ENCODE measurements at regions not wholly inside any gene's neighbourhood (a gene's known extent, or its start where the extent isn't known, plus 50 kb on each side); places are given as distances from the start of the nearest gene placed in this dataset.

DNA sequence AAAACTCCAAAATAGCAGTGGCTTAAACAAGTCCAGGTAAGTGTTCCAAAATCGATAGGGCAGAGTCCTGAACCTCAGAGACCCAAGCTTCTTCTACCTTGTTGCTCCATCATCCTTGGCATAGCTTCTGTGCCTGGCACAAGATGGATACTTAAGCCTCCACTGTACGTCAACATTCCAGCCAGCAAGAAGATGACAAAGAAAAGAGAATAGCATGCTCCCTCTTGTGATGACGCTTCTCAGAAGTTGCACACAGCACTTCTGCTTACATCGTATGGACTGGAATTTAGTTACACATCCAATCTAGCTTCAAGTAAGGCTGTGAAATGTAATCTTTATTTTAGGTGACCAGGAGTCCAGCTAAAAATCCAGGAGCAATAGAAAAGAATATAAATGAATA, 227.4 kb downstream of the ESM1 start:
- ATAC-seq = no peak
- no peak for DNase-seq
- intact Hi-C loops (cut with DNase I) = no loop called here

DNA sequence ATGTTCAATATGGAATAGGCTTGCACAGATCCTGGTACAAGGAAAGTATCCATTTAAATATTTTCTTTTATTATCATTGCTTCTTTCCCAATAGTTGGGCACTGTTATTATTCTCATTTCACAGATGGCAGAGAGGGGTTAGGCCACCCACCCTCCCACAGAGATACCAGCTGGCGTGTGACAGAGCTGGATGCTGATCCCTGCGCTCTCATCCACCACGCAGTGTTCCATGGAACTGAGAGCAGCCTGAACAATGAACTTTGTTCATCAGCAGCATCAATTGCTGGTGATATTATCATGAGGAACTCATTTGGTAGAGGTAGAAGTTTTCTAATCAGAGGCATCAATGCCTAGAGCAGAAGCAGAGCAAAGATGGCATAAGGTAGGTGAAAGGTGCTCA, 227.9 kb downstream of the ESM1 start:
- DNase-seq = no peak
- intact Hi-C loops (cut with DNase I) = no loop called here
- ATAC-seq = no peak

DNA sequence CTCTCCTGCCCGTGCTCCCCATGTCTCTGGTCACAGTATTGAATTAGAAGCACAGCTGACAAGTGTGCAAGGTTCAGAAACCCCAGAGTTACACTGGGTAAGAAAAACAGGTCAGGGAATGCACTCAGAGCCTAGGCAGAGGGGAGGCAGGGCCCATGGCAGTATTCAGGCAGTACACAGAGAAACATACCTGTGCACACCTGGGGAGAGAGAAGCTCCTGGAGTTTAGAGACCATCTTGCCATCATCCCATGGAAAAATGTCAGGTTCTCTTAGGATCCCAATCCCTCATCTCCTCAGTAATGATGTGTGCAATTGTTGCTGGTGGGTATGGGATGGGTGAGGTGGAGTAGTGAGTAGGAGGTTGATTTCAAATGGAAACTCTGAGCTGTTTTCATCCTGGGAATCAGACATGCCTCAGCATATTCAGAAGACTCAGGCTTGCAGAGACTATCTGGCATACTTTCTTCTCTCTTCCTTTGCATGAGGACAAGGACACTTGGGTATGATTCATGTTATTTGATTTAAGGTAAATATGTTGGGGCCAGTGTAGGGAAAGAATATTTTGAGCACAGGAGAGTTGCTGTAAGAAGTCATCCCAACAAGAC, 228.5 kb downstream of the ESM1 start:
- intact Hi-C loops (cut with DNase I) = no loop called here
- no peak for DNase-seq

DNA sequence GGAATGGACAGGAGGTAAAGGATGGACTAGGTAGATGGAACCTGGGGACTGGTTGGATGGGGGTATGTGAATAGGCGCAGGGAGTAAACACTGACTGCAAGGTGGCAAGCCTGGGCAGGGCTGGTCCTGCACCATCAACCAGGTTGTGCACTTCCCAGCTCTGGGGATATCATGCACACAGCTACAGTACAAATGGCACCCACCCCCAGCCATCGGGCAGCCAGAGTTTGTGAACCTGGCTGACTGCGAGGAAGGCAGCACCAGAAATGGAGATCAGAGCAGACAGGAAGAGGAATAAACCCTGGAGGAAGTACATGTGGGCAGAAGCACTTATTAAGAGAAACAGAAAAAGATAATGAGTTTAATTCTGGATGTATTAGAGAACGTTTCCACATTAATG, 229.1 kb downstream of the ESM1 start:
- intact Hi-C loops (cut with DNase I) = no loop called here
- no peak for ATAC-seq

More for the DNA sequence above, 228.5 kb downstream of the ESM1 start:
- no peak for ATAC-seq

GRCh38 chr5:54754878-54755277, 230.5 kb downstream of the ESM1 start:
- intact Hi-C loops (cut with DNase I) = no loop called here
- ATAC-seq (no peak), DNase-seq (no peak)

More for the DNA sequence above, 229.1 kb downstream of the ESM1 start:
- no peak for DNase-seq

- DNase-seq (no peak), ATAC-seq (no peak)
- intact Hi-C loops (cut with DNase I) = no loop called here
These were observed 231.0 kb downstream of the ESM1 start for GRCh38 chr5:54754420-54754819.

DNA sequence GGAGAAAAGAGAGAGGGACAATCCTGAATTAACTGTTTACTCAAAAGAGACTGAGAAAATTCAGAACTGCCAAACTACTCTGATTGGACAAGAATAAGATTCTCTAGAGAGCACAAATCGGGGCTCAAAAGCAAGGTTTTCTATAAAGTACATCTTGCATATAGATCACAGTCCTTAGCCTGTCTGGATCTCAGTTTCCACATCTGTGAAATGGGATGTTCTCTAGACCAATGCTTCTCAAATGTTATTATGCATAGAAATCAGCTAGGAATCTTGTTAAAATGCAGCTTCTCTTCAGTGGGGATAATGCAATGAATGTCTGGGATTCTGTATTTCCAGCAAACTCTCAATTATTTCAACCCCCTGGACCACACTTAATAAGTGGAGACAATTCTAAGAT, 231.6 kb downstream of the ESM1 start:
- ATAC-seq (no peak), DNase-seq (no peak)
- intact Hi-C loops (cut with DNase I) = no loop called here

- no peak for DNase-seq
- intact Hi-C loops (cut with DNase I) = no loop called here
- peak in 1 of 2 donors; percentile 80 for ATAC-seq
These were observed 232.4 kb downstream of the ESM1 start for GRCh38 chr5:54753034-54753433.

DNA sequence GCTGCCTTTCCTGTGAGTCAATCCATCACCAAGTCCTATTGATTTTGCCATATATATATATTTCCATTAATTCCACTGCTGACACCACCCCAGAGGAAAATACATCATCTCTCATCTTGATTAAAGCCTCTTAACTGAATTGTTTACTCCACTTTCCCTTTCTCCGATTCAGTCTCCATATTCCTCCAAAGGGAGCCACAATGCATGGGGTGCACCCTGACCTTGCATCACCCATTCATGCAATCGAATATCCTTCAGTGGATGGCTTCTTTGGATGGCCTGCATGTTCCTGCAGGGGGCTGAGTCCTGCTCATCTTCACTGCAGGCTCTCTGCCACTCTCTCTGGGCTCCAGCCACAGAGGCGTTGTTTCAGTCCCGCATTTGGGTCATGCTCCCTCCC, 231.0 kb downstream of the SNX18 start:
- DNase-seq (no peak), ATAC-seq (no peak)
- intact Hi-C loops (cut with DNase I) = no loop called here

DNA sequence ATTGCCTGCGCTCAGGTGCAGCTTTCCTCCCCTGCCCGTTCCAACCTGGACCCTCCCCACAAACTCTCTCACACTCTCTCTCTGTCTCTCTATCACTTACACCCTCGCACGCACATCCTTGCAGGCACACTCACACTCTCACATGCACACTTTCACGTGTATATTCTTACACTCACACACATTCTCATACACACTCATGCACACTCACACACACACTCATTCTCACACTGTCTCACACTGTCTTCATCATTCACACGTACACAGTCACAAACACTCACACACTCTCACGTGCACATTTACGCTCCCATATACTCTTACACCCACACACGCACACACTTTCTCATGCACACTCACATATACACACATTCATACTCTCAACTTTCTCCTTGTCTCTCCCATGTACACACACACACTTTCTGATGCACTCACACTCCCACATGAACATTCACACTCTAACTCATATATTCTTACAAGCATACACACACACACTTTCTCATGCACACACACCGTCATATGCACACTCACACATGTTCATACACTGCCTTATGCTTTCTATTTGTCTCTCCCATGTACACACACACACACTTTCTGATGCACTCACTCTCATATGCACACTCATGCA, 229.3 kb downstream of the SNX18 start:
- no peak for DNase-seq
- intact Hi-C loops (cut with DNase I) = no loop called here

GRCh38 chr5:54746346-54746745, 228.8 kb downstream of the SNX18 start:
- intact Hi-C loops (cut with DNase I) = no loop called here
- no peak for DNase-seq
- ATAC-seq = no peak

More for the DNA sequence above, 229.3 kb downstream of the SNX18 start:
- no peak for ATAC-seq

GRCh38 chr5:54745599-54745998, 228.0 kb downstream of the SNX18 start:
- no peak for DNase-seq
- ATAC-seq = no peak
- intact Hi-C loops (cut with DNase I) = no loop called here

GRCh38 chr5:54743997-54744788, 226.6 kb downstream of the SNX18 start:
- intact Hi-C loops (cut with DNase I) = no loop called here
- DNase-seq = no peak
- ATAC-seq = peak; percentile 74 to 81

DNA sequence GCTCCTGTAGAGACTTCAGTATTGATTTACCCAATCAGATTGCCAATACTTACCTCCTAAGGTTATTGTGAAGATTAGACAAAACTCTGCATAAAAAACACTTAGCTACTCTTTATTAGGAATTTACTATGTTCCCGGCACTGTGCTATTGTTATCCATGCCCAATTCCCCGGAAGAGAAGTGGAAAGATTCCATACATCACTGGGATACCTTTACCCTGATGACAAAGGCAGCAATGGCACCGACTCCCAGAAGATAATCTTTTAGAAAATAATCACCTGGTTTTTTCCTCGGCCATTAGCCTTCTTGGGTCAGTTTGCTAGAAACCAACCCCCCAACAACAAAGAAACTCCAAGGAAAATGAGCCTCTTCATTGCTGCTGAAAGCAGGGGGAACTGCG, 226.0 kb downstream of the SNX18 start:
- DNase-seq (no peak), ATAC-seq (no peak)
- intact Hi-C loops (cut with DNase I) = no loop called here

DNA sequence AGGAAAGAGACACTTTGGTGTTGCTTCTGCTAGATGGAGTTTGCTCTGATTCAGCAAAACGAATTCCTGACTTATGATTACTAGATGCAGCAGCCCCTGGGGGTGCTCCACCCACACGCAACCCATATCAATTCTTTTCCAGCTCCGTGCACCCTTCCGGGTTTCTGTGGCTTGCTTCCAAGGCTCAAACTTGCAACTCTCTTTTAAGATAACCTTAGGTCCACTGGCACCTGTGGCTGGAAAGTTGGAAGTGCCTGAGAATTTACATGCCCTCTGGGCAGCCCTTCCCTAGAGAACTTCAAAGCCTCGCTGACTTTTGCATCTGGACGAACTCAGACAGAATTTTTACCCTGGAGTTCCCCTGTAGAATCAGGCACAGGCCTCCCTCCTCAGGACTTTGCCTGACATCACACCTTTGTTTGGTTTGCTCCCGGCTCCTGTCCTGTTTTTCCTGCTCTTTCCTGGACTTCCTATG, 224.9 kb downstream of the SNX18 start:
- intact Hi-C loops (cut with DNase I) = no loop called here
- peak; percentile 18 to 26 for ATAC-seq
- peak; percentile 40 for DNase-seq

DNA sequence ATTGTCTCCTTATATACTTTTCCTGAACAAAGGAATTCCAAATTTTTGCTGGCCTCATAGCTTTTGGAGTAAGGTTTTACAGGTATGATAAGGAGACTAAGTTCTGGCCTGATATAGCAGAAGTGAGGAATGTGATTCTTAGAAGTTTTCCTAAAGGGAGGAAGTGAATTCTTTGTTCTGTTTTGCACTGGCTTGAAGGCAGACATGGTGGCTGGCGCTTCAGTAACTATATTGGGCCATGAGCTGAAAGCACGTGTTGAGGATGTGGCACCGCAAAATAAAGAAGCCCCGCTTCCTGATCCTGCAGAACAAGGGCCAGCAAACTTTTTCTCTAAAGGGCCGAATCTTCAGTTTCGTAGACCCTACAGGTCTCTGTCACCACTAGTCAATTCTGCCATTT, 224.2 kb downstream of the SNX18 start:
- DNase-seq = no peak
- intact Hi-C loops (cut with DNase I) = no loop called here
- ATAC-seq = no peak

GRCh38 chr5:54740141-54740540, 222.6 kb downstream of the SNX18 start:
- no peak for ATAC-seq
- no peak for DNase-seq
- intact Hi-C loops (cut with DNase I) = no loop called here

DNA sequence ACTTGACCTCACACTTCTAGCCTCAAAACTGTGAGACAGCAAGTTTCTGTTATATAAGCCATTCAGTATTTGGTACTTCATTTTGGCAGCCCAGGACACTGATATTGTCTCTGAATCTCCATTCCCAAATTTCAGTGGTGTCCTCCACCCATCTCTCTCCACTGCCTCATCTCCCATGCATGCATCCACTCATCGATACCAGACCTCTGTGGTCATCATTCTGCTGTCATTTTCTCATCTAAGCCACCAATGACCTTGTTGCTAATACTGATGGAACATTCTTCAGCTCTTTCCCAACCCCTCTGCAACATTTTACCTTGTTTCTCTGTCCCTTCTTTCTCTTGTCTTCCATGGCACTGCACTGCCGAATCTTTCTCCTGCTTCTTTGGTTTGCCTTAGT, 221.8 kb downstream of the SNX18 start:
- intact Hi-C loops (cut with DNase I) = no loop called here

DNA sequence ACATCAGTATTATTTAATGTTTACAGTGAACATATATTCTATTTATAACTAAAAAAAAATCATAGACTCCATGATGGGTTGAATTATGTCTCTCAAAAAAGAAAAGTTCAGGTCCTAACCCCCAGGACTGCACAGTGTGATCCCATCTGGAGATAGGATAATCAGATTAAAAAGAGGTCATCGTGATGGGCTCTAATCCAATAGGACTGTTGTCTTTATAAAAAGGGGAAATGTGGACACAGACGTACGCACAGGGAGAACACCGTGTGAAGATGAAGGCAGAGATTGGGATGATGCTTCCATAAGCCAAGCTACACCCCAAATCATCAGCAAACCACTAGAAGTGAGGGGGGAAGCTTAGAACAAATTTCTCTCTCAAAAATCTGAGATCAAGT, 221.4 kb downstream of the SNX18 start:
- intact Hi-C loops (cut with DNase I) = no loop called here
- no peak for DNase-seq
- no peak for ATAC-seq

More for the DNA sequence above, 221.8 kb downstream of the SNX18 start:
- ATAC-seq (no peak), DNase-seq (no peak)

Measured in left cardiac atrium (tissue), 4 donors.